ENCODE measurements at regions not wholly inside any gene's neighbourhood (a gene's known extent, or its start where the extent isn't known, plus 50 kb on each side); places are given as distances from the start of the nearest gene placed in this dataset.
"Not testable (repeated sequence)": the region's sequence is repeated elsewhere in the genome, so short reads cannot be mapped to it uniquely, and the experiment has no call there.

- no peak for DNase-seq
Observed at GRCh38 chr2:33978471-33978870, 379.4 kb upstream of the FAM98A start.

- DNase-seq: no peak
Observed at GRCh38 chr2:33975498-33975897, 376.4 kb upstream of the FAM98A start.

GRCh38 chr2:33967103-33967502, 368.0 kb upstream of the FAM98A start:
- DNase-seq: no peak

- no peak for DNase-seq
Observed at GRCh38 chr2:33958591-33958990, 359.5 kb upstream of the FAM98A start.

GRCh38 chr2:33949371-33949770, 350.3 kb upstream of the FAM98A start:
- no peak for DNase-seq

- DNase-seq: no peak
Observed at GRCh38 chr2:33946193-33946592, 347.1 kb upstream of the FAM98A start.

GRCh38 chr2:33933203-33933602, 334.1 kb upstream of the FAM98A start:
- DNase-seq: no peak

GRCh38 chr2:33931164-33931563, 332.1 kb upstream of the FAM98A start:
- no peak for DNase-seq

GRCh38 chr2:33929467-33929866, 330.4 kb upstream of the FAM98A start:
- DNase-seq: no peak

- DNase-seq: no peak
Observed at GRCh38 chr2:33927756-33928155, 328.7 kb upstream of the FAM98A start.

- no peak for DNase-seq
Observed at GRCh38 chr2:33925311-33925710, 326.2 kb upstream of the FAM98A start.

- no peak for DNase-seq
Observed at GRCh38 chr2:33924586-33925169, 325.6 kb upstream of the FAM98A start.

- DNase-seq: no peak
Observed at GRCh38 chr2:33917252-33917651, 318.2 kb upstream of the FAM98A start.

- no peak for DNase-seq
Observed at GRCh38 chr2:33913071-33913616, 314.0 kb upstream of the FAM98A start.

- no peak for DNase-seq
Observed at GRCh38 chr2:33911327-33911726, 312.2 kb upstream of the FAM98A start.

GRCh38 chr2:33909945-33910695, 311.0 kb upstream of the FAM98A start:
- no peak for DNase-seq

GRCh38 chr2:33907866-33908265, 308.8 kb upstream of the FAM98A start:
- DNase-seq: no peak

GRCh38 chr2:33906129-33906528, 307.0 kb upstream of the FAM98A start:
- DNase-seq: not testable (repeated sequence)

- no peak for DNase-seq
Observed at GRCh38 chr2:33904801-33905200, 305.7 kb upstream of the FAM98A start.

- no peak for DNase-seq
Observed at GRCh38 chr2:33903701-33904100, 304.6 kb upstream of the FAM98A start.

- DNase-seq: no peak
Observed at GRCh38 chr2:33903215-33903614, 304.1 kb upstream of the FAM98A start.

GRCh38 chr2:33900610-33901009, 301.5 kb upstream of the FAM98A start:
- DNase-seq: no peak

GRCh38 chr2:33897741-33898140, 298.6 kb upstream of the FAM98A start:
- DNase-seq: no peak

- DNase-seq: no peak
Observed at GRCh38 chr2:33893824-33894223, 294.7 kb upstream of the FAM98A start.

Data from muscle of back (tissue), 3 donors.